Neural cell (in vitro differentiated cells): ENCODE measurements at regions not wholly inside any gene's neighbourhood (a gene's known extent, or its start where the extent isn't known, plus 50 kb on each side); places are given as distances from the start of the nearest gene placed in this dataset.

Experiments
- TAF1 ChIP-seq: IDR thresholded peaks from 2 replicates; pipeline ENCODE4 v1.6.1; 2012; ENCODE audit warnings: low read depth
- TF ChIP-seq, protein P1 (sequence below): fragments of 450-650 bp; IDR thresholded peaks from 2 replicates; pipeline ENCODE4 v1.5.1; 2014; ENCODE audit warnings: antibody characterized with exemption, mild to moderate bottlenecking, moderate library complexity; ENCODE audit not compliant: poor library complexity, severe bottlenecking

GRCh38 chr3:35919160-35919559 lies 279.8 kb downstream of the ARPP21 start:
- TF ChIP-seq, protein P1, sequence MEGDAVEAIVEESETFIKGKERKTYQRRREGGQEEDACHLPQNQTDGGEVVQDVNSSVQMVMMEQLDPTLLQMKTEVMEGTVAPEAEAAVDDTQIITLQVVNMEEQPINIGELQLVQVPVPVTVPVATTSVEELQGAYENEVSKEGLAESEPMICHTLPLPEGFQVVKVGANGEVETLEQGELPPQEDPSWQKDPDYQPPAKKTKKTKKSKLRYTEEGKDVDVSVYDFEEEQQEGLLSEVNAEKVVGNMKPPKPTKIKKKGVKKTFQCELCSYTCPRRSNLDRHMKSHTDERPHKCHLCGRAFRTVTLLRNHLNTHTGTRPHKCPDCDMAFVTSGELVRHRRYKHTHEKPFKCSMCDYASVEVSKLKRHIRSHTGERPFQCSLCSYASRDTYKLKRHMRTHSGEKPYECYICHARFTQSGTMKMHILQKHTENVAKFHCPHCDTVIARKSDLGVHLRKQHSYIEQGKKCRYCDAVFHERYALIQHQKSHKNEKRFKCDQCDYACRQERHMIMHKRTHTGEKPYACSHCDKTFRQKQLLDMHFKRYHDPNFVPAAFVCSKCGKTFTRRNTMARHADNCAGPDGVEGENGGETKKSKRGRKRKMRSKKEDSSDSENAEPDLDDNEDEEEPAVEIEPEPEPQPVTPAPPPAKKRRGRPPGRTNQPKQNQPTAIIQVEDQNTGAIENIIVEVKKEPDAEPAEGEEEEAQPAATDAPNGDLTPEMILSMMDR, result no peak
- TF ChIP-seq TAF1, result no peak
